ENCODE measurements at regions not wholly inside any gene's neighbourhood (a gene's known extent, or its start where the extent isn't known, plus 50 kb on each side); places are given as distances from the start of the nearest gene placed in this dataset.

DNA sequence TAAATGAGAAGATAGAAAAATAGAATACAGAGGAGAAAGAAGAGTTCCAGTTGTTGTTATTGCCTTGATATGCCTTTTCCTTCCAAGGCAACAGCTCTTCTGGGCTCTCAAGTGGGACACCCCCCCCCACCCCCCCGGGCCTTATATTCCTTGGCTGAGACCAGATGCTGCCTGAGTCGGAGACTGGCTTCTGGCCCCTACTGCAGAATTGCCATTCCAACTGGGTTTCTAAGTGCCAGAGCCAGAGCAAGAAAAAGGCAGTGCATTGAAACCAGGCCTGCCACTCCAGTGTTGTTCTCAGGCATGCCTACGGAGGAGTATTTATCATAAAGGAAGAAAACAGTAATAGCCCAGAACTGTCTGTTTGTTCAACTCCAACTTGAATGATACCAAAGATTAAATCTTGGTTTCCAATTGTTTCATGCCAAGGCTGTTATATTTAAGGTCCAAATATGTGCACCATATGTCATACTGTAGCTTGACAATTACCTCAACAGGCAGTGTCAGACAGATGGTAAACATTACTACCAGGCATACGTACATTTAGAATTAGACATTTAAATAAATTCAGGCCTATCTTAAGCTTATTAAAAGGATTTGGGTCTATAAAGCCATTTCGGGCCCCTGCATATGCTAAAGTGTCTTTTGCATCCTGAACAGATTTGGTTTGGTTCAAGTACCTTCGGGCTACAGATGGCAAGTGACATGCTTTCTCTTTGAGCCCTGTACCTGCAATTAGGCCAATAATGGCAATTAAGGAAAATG, 209.9 kb upstream of the SEMA6D start:
- no peak for DNase-seq (ENCODE audit: low spot score in 2 of 2)
- WGBS, 2 donors: 74% methylated on average over 6 of the region's 6 CpGs
- TF ChIP-seq, protein P1, sequence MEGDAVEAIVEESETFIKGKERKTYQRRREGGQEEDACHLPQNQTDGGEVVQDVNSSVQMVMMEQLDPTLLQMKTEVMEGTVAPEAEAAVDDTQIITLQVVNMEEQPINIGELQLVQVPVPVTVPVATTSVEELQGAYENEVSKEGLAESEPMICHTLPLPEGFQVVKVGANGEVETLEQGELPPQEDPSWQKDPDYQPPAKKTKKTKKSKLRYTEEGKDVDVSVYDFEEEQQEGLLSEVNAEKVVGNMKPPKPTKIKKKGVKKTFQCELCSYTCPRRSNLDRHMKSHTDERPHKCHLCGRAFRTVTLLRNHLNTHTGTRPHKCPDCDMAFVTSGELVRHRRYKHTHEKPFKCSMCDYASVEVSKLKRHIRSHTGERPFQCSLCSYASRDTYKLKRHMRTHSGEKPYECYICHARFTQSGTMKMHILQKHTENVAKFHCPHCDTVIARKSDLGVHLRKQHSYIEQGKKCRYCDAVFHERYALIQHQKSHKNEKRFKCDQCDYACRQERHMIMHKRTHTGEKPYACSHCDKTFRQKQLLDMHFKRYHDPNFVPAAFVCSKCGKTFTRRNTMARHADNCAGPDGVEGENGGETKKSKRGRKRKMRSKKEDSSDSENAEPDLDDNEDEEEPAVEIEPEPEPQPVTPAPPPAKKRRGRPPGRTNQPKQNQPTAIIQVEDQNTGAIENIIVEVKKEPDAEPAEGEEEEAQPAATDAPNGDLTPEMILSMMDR (IDR thresholded peaks at IDR 0.05): no peak
- TF ChIP-seq POLR2A (IDR thresholded peaks at IDR 0.05): no peak
- intact Hi-C loops (cut with DNase I; ENCODE audit: low total_unique reads): no loop called here
- H3K4me3 ChIP-seq (ENCODE audit: low read depth, poor library complexity, severe bottlenecking): no peak overlapping the region

DNA sequence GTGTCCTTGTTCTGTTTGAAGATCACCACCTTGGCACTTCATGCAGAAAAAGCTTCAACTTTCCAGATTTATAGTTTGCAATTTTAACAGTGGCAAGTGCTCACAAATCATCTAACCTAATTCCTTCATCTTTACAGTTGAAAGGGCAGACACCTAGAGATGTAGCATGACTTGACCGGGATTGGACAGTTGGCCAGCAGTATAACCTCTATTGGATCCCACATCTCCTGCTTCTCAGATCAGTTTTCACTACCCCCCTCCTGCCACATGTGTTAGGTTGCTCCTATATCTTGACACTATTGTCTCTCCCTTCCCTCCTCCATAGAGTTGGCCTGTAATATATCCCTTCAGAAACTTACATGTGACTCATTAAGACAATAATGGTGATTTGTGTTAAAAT, 206.0 kb upstream of the SEMA6D start:
- intact Hi-C loops (cut with DNase I; ENCODE audit: low total_unique reads): no loop called here
- no peak overlapping the region for H3K4me3 ChIP-seq (ENCODE audit: low read depth, poor library complexity, severe bottlenecking)
- no peak for DNase-seq (ENCODE audit: low spot score in 2 of 2)
- WGBS, 2 donors: 86 to 89% methylated on average over 1 of the region's 1 CpG
- no peak for TF ChIP-seq POLR2A (IDR thresholded peaks at IDR 0.05)
- TF ChIP-seq, protein P1 (IDR thresholded peaks at IDR 0.05): no peak

DNA sequence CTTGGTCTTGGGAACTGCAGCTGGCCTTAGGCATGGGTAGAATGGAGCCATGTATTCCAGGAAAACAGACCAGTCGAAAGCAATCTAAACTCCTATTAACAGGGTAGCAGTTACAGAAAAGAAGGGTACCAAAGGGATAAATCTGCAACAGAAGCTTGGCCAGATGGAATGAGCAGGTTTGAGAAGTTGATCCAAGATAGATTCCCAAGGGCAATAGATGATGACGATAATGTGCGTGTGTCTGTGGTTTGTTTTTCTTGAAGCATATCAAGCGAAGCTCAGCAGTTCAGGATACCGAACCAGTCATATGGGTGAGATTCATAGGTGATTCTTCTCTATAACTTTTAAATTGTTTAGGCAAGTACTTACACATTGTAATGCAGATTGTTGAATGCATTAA, 203.8 kb upstream of the SEMA6D start:
- TF ChIP-seq, protein P1 (IDR thresholded peaks at IDR 0.05): no peak
- TF ChIP-seq POLR2A (IDR thresholded peaks at IDR 0.05): no peak
- no peak for DNase-seq (ENCODE audit: low spot score in 2 of 2)
- 85 to 86% methylated on average over 5 of the region's 5 CpGs for WGBS, 2 donors
- intact Hi-C loops (cut with DNase I; ENCODE audit: low total_unique reads): no loop called here
- H3K4me3 ChIP-seq (ENCODE audit: low read depth, poor library complexity, severe bottlenecking): no peak overlapping the region

DNA sequence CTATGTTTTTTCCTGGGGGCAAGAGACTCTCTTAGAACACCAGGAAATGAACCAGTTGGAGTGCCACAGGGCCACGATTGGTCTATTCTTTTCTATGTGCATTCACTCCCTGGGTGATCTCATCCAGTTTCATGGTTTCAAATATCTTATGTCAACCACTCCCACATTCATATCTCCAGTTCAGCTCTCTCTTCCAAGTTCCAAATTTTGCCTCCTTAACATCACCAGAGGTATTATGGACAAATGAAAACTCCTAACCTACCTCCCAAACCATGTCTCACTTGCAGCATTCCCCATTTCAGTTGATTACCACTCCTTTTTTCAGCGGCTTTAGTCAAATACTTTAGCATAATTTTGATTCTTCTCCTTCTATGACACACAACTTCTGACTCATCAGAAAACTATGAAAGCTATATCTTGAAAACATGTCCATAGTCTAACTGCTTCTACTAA, 203.1 kb upstream of the SEMA6D start:
- intact Hi-C loops (cut with DNase I; ENCODE audit: low total_unique reads): no loop called here
- TF ChIP-seq, protein P1 (IDR thresholded peaks at IDR 0.05): no peak
- TF ChIP-seq POLR2A (IDR thresholded peaks at IDR 0.05): no peak
- DNase-seq (ENCODE audit: low spot score in 2 of 2): no peak
- no peak overlapping the region for H3K4me3 ChIP-seq (ENCODE audit: low read depth, poor library complexity, severe bottlenecking)
- WGBS, 2 donors: 20 to 44% methylated on average over 2 of the region's 2 CpGs

GRCh38 chr15:47516558-47516957, 200.7 kb upstream of the SEMA6D start:
- WGBS, 2 donors: 39 to 47% methylated on average over 2 of the region's 2 CpGs
- no peak for DNase-seq (ENCODE audit: low spot score in 2 of 2)
- TF ChIP-seq, protein P1 (IDR thresholded peaks at IDR 0.05): no peak
- no peak for TF ChIP-seq POLR2A (IDR thresholded peaks at IDR 0.05)
- intact Hi-C loops (cut with DNase I; ENCODE audit: low total_unique reads): no loop called here
- no peak overlapping the region for H3K4me3 ChIP-seq (ENCODE audit: low read depth, poor library complexity, severe bottlenecking)

GRCh38 chr15:47516972-47517371, 200.3 kb upstream of the SEMA6D start:
- 50 to 70% methylated on average over 1 of the region's 1 CpG for WGBS, 2 donors
- TF ChIP-seq, protein P1 (IDR thresholded peaks at IDR 0.05): no peak
- intact Hi-C loops (cut with DNase I; ENCODE audit: low total_unique reads): no loop called here
- no peak for DNase-seq (ENCODE audit: low spot score in 2 of 2)
- H3K4me3 ChIP-seq (ENCODE audit: low read depth, poor library complexity, severe bottlenecking): no peak overlapping the region

Data from lower leg skin (tissue), 4 donors.